ACHN (cell line): ENCODE measurements at regions not wholly inside any gene's neighbourhood (a gene's known extent, or its start where the extent isn't known, plus 50 kb on each side); places are given as distances from the start of the nearest gene placed in this dataset.

ENCODE experiments used
- DNase-seq: peaks from one replicate; pipeline ENCODE4 v3.0.0-alpha.2; 2015
- in situ Hi-C: cut with HindIII; loops from 2 replicates; pipeline ENCODE4 v1.10.0; 2017; ENCODE audit warnings: low sequenced_read_pairs, low pct_ligation_motif_present, low pct_unique_long_range_greater_than_20kb

DNA sequence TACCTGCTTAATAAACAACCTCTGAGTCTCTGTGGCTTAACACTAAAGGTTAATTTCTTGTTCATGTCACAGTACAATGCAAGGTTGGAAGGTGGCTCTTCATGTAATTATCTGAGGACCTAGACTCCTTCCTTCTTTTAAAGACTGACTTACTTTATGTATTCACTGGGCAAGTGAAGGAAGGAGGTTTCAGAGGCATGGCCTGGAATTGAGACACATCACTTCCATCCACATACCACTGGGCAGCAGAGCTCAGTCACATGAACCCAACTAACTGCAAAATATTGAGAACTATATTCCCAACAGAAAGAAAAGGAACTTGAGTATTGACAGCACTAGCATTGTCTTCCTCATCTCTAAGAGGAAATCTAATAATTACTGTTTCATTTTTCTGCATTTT, 57.5 kb upstream of the FN1 start:
- DNase-seq = no peak
- in situ Hi-C loops = no loop called here

DNA sequence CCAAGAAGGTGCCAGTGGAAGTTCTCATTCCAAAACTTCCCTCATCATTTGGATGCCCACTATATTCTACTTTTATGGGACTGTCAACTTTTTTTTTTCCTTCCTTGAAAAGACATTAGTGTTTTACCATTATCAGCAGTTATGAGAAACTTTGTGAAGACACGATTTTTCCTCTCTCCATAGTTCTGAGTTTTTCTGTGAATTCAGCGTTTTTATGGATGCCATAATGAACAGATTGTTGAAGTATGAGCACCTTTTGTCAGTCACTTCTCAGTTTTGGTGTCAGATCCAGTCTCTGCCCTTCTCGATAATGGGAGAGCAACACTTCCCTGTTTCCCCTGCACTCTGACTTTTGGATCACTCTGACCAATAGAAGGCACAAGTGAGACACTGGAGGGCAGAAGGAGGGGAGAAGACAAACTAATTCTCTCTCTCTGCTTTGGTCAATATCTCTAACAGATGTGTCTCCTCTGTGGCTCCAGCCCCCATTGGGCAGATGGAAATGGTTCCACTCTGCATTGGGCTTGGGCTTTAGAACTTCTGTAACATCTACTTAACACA, 53.5 kb upstream of the FN1 start:
- in situ Hi-C loops = no loop called here

DNA sequence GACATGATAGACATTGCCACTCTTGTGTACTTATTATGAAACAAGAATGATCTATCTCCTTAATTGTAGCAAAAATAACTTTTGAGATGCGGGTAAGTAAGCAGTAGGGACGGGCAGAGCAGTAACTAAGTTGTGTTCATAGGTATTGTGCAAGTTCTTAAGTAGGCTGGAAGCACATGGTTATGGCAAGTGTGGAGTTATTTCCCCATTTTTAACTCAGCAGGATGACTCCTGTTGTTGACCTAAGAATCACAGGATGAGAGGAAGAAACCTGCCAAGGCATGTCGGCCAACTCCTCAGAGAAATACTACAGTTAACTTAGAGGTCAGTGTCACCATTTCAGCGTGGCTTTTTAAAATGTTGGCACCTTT, 51.1 kb upstream of the FN1 start:
- in situ Hi-C loops = no loop called here
- no peak for DNase-seq

More for the DNA sequence above, 53.5 kb upstream of the FN1 start:
- no peak for DNase-seq

DNA sequence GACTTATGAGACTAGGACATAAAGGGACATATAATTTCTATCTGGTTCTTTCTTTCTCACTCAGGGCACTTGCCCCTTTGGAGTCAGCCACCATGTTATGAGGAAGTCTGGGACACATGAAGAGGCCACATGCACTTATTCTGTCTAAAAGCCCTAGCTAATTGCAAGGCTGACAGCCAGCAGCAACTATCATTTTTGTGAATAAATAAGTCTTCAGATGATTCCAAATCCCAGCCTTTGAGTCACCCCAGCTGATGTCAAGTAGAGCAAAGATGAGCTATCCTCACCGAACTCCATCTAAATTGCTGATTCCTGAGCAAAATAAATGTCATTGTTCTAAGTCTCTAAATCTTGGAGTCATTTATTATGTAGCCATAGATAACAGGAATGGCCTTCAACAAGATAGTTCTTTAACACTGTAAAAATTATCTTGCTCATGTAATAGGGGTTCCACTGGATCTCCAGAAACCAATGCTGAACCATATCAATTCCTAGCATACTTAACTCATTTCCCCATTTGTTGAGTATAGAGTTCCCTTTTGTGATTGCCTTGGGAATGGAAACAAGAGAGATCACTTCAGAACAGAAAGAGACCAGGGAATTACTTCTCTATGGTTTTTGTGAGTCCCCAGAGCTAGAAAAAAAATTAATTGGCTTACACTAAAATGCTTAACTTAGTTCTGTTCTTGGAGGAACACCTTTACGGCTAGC, 50.6 kb upstream of the FN1 start:
- in situ Hi-C loops = no loop called here

More for the DNA sequence above, 50.6 kb upstream of the FN1 start:
- no peak for DNase-seq
